Erythroblast (primary cell): ENCODE measurements at regions not wholly inside any gene's neighbourhood (a gene's known extent, or its start where the extent isn't known, plus 50 kb on each side); places are given as distances from the start of the nearest gene placed in this dataset.

ENCODE experiments used
- GATA1 ChIP-seq: IDR thresholded peaks from 2 replicates; pipeline ENCODE4 v1.6.1; 2011; ENCODE audit warnings: low read depth, mild to moderate bottlenecking, control low read depth, low read length, moderate library complexity
- POLR2A ChIP-seq: IDR thresholded peaks from 2 replicates; pipeline ENCODE4 v1.6.1; 2011; ENCODE audit warnings: mild to moderate bottlenecking, low read length

DNA sequence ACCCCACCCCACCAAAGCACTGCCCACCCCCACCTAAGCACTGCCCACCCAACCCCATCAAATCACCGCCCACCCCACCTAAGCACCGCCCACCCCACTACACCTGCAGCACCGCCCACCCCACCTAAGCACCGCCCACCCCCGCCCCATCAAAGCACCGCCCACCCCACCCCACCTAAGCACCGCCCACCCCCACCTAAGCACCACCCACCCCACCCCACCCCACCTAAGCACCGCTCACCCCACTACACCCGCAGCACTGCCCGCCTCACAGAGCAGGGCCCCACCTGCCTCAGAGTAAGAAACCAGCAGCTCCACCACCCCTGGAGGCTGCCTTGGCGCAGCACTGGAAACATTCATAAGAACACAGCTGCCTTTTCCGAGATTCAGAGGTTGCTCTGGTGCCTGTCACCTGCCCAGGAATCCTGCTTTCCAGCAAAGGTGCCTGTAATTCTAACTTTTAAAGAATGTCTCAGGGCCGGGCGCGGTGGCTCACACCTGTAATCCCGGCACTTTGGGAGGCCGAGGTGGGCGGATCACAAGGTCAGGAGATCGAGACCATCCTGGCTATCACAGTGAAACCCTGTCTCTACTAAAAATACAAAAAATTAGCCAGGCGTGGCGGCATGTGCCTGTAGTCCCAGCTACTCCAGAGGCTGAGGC lies 148.2 kb downstream of the BMP7 start:
- TF ChIP-seq POLR2A (no peak), GATA1 (no peak)
